RWPE1 (cell line): ENCODE measurements at regions not wholly inside any gene's neighbourhood (a gene's known extent, or its start where the extent isn't known, plus 50 kb on each side); places are given as distances from the start of the nearest gene placed in this dataset.

Experiments
- CTCF ChIA-PET: fragments of 350-600 bp; sonication (Branson Sonifier 250); formaldehyde crosslinking; extraction: SDS; loops from one replicate; lab custom pipeline; 2021; lab: Yijun Ruan, JAX
- POLR2A ChIA-PET: fragments of 400-600 bp; formaldehyde crosslinking; extraction: SDS; loops from one replicate; lab custom pipeline; 2020; ENCODE audit warnings: antibody characterized with exemption; ENCODE audit not compliant: low non-redundant PET; lab: Yijun Ruan, JAX
- DNase-seq: peaks from one replicate; pipeline ENCODE4 v3.0.0; 2012; ENCODE audit warnings: low spot score
- H3K27ac ChIP-seq: fragments of 450-650 bp; 2 replicates; pipeline ENCODE4 v1.5.1; 2017
- TF ChIP-seq, protein P1 (sequence below): fragments of 450-650 bp; conservative IDR thresholded peaks from 2 replicates; pipeline ENCODE4 v1.5.1; 2017; ENCODE audit warnings: low read depth, mild to moderate bottlenecking

DNA sequence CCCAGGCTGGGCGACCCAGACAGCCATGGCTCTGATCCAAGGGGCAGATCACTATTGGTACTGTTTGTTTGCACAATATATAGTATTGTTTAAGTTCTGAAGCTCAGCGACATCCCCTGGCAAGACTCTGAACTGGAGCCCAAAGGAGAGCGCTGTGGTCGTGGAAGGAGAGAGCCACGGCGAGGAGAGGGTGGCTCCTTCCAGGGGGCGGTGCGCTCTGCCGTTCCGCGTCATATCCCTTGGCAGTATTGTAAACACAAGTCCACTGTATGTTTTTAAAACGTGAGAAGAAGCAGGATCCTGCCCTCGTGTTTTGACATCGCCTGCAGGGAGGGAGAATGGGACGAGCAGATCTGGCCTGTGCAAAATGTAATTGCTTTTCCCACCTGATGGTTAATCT is 185.5 kb downstream of the RAB28 start:
- H3K27ac ChIP-seq = no peak overlapping the region
- ChIA-PET CTCF (no interaction called here), POLR2A (no interaction called here)
- TF ChIP-seq, protein P1, sequence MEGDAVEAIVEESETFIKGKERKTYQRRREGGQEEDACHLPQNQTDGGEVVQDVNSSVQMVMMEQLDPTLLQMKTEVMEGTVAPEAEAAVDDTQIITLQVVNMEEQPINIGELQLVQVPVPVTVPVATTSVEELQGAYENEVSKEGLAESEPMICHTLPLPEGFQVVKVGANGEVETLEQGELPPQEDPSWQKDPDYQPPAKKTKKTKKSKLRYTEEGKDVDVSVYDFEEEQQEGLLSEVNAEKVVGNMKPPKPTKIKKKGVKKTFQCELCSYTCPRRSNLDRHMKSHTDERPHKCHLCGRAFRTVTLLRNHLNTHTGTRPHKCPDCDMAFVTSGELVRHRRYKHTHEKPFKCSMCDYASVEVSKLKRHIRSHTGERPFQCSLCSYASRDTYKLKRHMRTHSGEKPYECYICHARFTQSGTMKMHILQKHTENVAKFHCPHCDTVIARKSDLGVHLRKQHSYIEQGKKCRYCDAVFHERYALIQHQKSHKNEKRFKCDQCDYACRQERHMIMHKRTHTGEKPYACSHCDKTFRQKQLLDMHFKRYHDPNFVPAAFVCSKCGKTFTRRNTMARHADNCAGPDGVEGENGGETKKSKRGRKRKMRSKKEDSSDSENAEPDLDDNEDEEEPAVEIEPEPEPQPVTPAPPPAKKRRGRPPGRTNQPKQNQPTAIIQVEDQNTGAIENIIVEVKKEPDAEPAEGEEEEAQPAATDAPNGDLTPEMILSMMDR = no peak
- DNase-seq = no peak

DNA sequence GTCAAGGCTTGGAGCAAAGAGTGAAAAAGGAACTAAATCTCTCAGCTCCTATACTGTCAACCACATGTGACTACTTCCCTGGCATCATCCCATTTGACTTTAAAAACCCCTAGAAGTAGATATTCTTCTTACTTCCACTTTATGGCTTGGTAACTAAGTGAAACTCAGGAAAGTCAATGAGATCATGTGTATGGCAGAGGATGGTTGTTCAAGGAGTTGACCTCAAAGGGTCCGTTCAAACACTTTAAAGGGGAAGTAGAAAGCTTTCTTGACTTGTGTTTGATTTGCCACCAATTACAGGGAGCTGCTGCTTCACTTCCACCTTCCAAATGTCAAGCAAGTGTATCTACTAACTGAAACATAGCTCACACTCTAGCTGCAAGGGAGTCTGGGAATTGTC is 187.2 kb downstream of the RAB28 start:
- POLR2A ChIA-PET = no interaction called here
- TF ChIP-seq, protein P1 = no peak
- no peak for DNase-seq
- CTCF ChIA-PET = no interaction called here
- no peak overlapping the region for H3K27ac ChIP-seq

DNA sequence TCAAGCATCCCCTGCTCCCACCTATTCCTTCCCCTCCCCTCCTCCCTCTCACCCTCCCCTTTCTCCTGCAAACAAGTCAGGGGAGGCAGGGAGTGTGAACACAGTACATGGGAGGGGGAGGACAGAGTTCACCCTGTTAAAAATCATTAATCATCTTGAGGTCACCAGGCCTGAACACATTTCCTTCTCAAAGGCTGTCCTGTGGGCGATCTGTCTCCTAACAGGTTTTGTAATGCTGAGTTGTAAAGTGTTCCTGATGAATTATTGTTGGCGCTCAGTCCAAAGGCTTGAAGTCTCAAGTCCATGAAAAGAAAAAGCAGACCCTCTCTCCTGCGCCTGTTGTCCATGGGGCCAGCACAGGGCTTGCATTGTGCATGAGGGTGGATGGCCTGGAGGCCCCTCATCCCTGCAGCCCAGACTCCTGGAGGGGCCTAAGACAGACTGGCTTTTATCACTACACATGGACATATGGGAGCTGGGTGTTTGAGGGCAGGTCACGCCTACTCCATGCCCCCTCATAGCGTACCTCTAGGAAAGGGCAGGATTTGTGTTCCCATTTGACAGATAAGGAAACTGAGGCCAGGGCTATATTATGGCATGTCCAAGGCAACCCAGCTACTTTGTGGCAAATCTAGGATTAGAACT is 189.1 kb downstream of the RAB28 start:
- TF ChIP-seq, protein P1 = no peak
- no peak overlapping the region for H3K27ac ChIP-seq
- POLR2A ChIA-PET = no interaction called here
- CTCF ChIA-PET = no interaction called here
- no peak for DNase-seq

DNA sequence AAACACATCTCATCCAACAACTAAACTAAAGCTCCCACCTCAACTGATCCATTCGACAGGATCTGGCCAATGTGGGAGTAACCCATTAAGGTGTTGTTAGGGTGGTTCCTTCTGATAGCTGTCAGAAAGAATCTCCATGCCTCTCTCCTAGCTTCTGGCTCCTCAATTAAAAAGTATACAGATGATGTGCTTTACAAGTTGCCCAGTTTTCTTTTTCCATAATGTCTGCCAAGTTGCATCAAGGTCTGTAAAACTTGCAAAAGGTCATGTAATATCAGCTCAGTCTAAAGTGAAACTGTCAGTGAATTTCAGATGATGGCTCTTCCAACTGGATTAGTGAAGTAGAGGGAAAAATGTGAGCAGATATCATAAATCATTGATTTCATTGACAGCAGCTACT is 191.8 kb downstream of the RAB28 start:
- ChIA-PET CTCF (no interaction called here), POLR2A (no interaction called here)
- DNase-seq = no peak
- no peak overlapping the region for H3K27ac ChIP-seq
- TF ChIP-seq, protein P1 = no peak

DNA sequence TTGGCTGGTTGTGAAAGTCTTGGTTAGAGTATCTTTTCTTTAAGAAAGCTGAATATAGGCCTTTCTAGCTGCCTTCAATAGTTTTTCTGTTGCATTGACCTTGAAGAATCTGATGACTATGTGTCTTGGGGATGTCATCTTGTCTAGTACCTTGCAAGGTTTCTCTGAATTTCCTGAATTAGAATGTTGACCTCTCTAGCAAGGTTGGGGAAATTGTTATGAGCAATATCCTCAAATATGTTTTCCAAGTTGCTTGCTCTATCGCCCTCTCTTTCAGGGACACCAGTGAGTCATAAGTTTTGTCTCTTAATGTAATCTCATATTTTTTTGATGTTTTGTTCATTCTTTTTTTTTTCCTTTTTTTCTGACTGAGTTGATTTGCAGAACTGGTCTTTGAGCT is 194.7 kb downstream of the RAB28 start:
- DNase-seq = no peak
- no peak overlapping the region for H3K27ac ChIP-seq
- ChIA-PET POLR2A (no interaction called here), CTCF (no interaction called here)
- TF ChIP-seq, protein P1 = no peak

DNA sequence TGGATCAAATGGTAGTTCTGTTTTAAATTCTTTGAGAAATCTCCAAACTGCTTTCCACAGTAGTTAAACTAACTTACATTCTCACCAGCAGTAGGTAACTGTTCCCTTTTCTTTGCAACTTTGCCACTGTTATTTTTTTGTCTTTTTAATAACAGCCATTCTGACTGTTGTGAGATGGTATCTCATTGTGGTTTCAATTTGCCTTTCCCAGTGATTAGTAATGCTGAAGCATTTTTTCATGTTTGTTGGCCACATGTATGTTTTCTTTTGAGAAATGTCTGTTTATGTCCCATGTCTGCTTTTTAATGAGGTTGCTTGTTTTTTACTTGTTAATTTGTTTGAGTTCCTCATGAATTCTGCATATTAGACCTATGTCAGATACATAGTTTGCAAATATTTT is 198.8 kb downstream of the RAB28 start:
- TF ChIP-seq, protein P1 = no peak
- no peak overlapping the region for H3K27ac ChIP-seq
- POLR2A ChIA-PET = no interaction called here
- CTCF ChIA-PET = no interaction called here
- no peak for DNase-seq

DNA sequence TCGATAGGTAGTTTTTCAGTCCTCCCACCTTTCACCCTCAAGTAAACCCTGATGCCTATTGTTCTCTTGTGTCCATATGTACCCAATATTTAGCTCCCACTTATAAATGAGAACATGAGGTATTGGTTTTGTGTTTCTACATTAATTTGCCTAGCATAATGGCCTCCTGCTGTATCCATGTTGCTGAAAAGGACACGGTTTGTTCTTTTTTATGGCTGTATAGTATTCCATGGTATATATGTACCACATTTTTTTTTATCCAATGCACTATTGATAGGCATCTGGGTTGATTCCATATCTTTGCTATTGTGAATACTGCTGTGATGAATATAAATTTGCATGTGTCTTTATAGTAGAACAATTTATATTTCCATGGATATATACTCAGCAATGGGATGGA is 199.2 kb downstream of the RAB28 start:
- ChIA-PET POLR2A (no interaction called here), CTCF (no interaction called here)
- TF ChIP-seq, protein P1 = no peak
- DNase-seq = no peak
- H3K27ac ChIP-seq = no peak overlapping the region
